OCI-LY7 (cell line): ENCODE measurements at regions not wholly inside any gene's neighbourhood (a gene's known extent, or its start where the extent isn't known, plus 50 kb on each side); places are given as distances from the start of the nearest gene placed in this dataset.

Experiments used
- BruUV-seq: library from RNA; stranded (reverse); fragments of 400-500 nt; replicated peaks from 2 replicates; lab custom pipeline; 2021; lab: Mats Ljungman, UMichigan
- CTCF ChIA-PET: fragments of 300-600 bp; sonication (Branson Sonifier 250); formaldehyde crosslinking; loops from one replicate; lab custom pipeline; 2022; ENCODE audit warnings: antibody characterized with exemption; ENCODE audit not compliant: unreplicated experiment; lab: Charles Lee
- POLR2A ChIA-PET: fragments of 300-600 bp; sonication (Branson Sonifier 250); formaldehyde crosslinking; loops from one replicate; lab custom pipeline; 2022; ENCODE audit warnings: antibody characterized with exemption; lab: Charles Lee
- DNase-seq: peaks from one replicate; pipeline ENCODE4 v3.0.0-alpha.2; 2015; ENCODE audit warnings: low spot score
- H2AFZ ChIP-seq: fragments of 200-600 bp; sonication (generic), shearing (Covaris generic); 2 replicates; pipeline ENCODE4 v1.6.1; 2014; ENCODE audit warnings: mild to moderate bottlenecking, antibody characterized with exemption, low read length, moderate library complexity
- H3K27ac ChIP-seq: fragments of 200-600 bp; sonication (generic); 2 replicates; pipeline ENCODE4 v1.5.1; 2014; ENCODE audit warnings: mixed run types, low read depth, mild to moderate bottlenecking, moderate library complexity, low read length, inconsistent platforms; ENCODE audit not compliant: poor library complexity, severe bottlenecking
- H3K36me3 ChIP-seq: fragments of 200-600 bp; sonication (generic); 2 replicates; pipeline ENCODE4 v1.6.1; 2014; ENCODE audit warnings: mild to moderate bottlenecking, antibody characterized with exemption, low read length, moderate library complexity, mixed read lengths; ENCODE audit not compliant: insufficient read depth
- H3K4me1 ChIP-seq: fragments of 200-600 bp; sonication (generic); 2 replicates; pipeline ENCODE4 v1.5.1; 2014; ENCODE audit warnings: mild to moderate bottlenecking, low read length; ENCODE audit not compliant: insufficient read depth, poor library complexity, severe bottlenecking
- H3K4me2 ChIP-seq: fragments of 200-600 bp; sonication (generic); 2 replicates; pipeline ENCODE4 v1.6.1; 2014; ENCODE audit warnings: mild to moderate bottlenecking, low read length
- H3K4me3 ChIP-seq: fragments of 200-600 bp; sonication (generic); 2 replicates; pipeline ENCODE4 v1.5.1; 2014; ENCODE audit warnings: mild to moderate bottlenecking, low read depth, low read length; ENCODE audit not compliant: poor library complexity, severe bottlenecking
- H3K79me2 ChIP-seq: fragments of 200-600 bp; sonication (generic); 2 replicates; pipeline ENCODE4 v1.6.1; 2016; ENCODE audit warnings: low read depth, mild to moderate bottlenecking, low read length, moderate library complexity, mixed read lengths; ENCODE audit not compliant: insufficient read depth
- H3K9me2 ChIP-seq: fragments of 200-600 bp; sonication (generic); 2 replicates; pipeline ENCODE4 v1.6.1; 2016; ENCODE audit warnings: mild to moderate bottlenecking, low read length, mixed read lengths; ENCODE audit not compliant: insufficient read depth
- H3K9me3 ChIP-seq: fragments of 200-600 bp; sonication (generic); 2 replicates; pipeline ENCODE4 v1.6.1; 2014; ENCODE audit warnings: mild to moderate bottlenecking, mixed run types, low read length, mixed read lengths
- H4K20me1 ChIP-seq: fragments of 200-600 bp; sonication (generic); 2 replicates; pipeline ENCODE4 v1.6.1; 2014; ENCODE audit warnings: mild to moderate bottlenecking, antibody characterized with exemption, low read length, moderate library complexity, mixed read lengths; ENCODE audit not compliant: insufficient read depth
- EZH2phosphoT487 ChIP-seq: fragments of 200-600 bp; sonication (generic); IDR thresholded peaks from 2 replicates; pipeline ENCODE4 v1.6.1; 2018; ENCODE audit warnings: low read depth, borderline replicate concordance, mild to moderate bottlenecking, mixed run types, antibody characterized with exemption, low read length, moderate library complexity, mixed read lengths
- intact Hi-C: fragments of 100-400 bp; cut with micrococcal nuclease; formaldehyde crosslinking; loops from one replicate; pipeline ENCODE4 v1.10.0; 2022; ENCODE audit not compliant: unreplicated experiment
- TF ChIP-seq, protein P1 (sequence below): fragments of 200-600 bp; sonication (generic); conservative IDR thresholded peaks from 2 replicates; pipeline ENCODE4 v1.5.1; 2014; ENCODE audit warnings: mild to moderate bottlenecking, antibody characterized with exemption, low read length, moderate library complexity, mixed read lengths

DNA sequence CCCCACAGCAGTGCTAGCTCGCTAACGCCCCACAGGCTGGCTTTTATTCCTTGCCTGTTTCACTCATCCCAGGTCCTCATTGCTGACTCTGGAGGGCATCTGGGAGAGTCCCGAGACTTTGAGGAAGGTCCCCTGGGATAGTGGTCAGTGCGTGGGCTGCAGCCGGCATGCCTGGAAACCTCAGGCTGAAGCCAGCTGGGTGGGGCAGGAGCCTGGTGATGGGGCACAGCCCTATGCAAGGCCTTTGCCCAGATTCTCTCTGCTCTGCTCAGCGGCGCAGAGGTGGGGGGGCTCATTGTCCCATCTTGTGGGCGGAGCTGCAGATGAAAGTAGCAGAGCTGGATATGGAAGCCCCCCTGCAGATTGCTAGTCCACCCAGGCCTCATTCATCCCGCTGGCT lies 55.7 kb upstream of the SMAD6 start:
- H3K4me1 ChIP-seq, result no peaks in the 10 kb centered on the region
- H3K9me3 ChIP-seq, result no peaks in the 10 kb centered on the region
- BruUV-seq, result no TSS peak
- H3K4me3 ChIP-seq, result no peak overlapping the region
- no peak for DNase-seq
- H4K20me1 ChIP-seq, result no peaks in the 10 kb centered on the region
- H3K27ac ChIP-seq, result no peak overlapping the region
- ChIA-PET POLR2A (interaction anchor here (1.2 kb wide), 1 partner anchor 82 kb away, joined by 3 read pairs; no protein-coding TSS in a partner anchor), CTCF (no interaction called here)
- no peak overlapping the region for H2AFZ ChIP-seq
- no peak for TF ChIP-seq EZH2phosphoT487
- TF ChIP-seq, protein P1, sequence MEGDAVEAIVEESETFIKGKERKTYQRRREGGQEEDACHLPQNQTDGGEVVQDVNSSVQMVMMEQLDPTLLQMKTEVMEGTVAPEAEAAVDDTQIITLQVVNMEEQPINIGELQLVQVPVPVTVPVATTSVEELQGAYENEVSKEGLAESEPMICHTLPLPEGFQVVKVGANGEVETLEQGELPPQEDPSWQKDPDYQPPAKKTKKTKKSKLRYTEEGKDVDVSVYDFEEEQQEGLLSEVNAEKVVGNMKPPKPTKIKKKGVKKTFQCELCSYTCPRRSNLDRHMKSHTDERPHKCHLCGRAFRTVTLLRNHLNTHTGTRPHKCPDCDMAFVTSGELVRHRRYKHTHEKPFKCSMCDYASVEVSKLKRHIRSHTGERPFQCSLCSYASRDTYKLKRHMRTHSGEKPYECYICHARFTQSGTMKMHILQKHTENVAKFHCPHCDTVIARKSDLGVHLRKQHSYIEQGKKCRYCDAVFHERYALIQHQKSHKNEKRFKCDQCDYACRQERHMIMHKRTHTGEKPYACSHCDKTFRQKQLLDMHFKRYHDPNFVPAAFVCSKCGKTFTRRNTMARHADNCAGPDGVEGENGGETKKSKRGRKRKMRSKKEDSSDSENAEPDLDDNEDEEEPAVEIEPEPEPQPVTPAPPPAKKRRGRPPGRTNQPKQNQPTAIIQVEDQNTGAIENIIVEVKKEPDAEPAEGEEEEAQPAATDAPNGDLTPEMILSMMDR, result no peak
- no peaks in the 10 kb centered on the region for H3K36me3 ChIP-seq
- intact Hi-C loops, result no loop called here
- no peak overlapping the region for H3K4me2 ChIP-seq
- no peaks in the 10 kb centered on the region for H3K79me2 ChIP-seq
- no peaks in the 10 kb centered on the region for H3K9me2 ChIP-seq

DNA sequence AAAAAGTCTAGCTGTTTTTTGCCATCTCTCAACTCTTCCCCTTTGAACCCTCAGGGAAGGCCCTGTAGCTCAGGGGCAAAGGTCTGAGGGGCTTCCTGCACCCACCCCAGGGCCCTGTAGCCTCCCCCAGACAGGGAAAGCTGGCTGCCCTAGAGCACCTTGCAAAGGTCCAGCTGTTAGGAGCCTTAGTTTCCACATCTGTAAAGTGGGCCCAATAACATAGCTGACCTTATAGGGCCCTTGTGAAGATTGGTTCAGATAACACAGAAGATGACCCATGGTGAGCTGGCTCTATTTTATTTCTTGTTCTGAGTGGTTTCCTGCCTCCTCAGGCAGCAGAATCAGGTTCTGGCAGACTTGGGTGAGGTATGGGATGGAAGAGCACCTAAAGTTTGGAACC lies 55.2 kb upstream of the SMAD6 start:
- Histone ChIP-seq H3K9me2 (no peaks in the 10 kb centered on the region), H3K79me2 (no peaks in the 10 kb centered on the region), H2AFZ (no peak overlapping the region), H3K4me3 (no peak overlapping the region), H3K9me3 (no peaks in the 10 kb centered on the region), H3K4me1 (no peaks in the 10 kb centered on the region), H3K27ac (no peak overlapping the region), H3K36me3 (no peaks in the 10 kb centered on the region), H3K4me2 (no peak overlapping the region), H4K20me1 (no peaks in the 10 kb centered on the region)
- TF ChIP-seq, protein P1, result no peak
- TF ChIP-seq EZH2phosphoT487, result no peak
- intact Hi-C loops, result no loop called here
- BruUV-seq, result no TSS peak
- CTCF ChIA-PET, result no interaction called here
- no peak for DNase-seq
- POLR2A ChIA-PET, result interaction anchor here (0.6 to 1.2 kb wide), 2 partner anchors 81 to 379 kb away, joined by 3 read pairs; no protein-coding TSS in a partner anchor

DNA sequence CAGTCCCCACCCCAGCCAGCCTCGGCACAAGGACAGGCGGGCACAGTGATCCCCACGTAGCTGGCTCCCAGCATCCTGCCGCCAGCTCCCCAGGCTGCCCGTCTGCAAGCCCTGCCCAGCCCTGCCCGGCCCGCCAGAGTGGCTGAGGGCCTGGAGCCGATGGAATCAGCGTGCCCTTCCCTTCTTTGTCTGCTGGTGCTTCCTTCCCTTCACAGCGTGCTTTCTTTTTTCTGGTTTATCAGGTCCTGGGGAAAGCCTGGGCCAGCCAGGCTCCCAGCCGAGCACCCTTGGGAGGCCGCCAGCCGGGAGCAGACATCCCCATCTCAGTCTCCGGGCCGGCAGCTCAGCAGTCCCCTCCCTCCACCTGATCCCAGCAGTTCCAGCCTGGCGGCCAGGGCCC lies 54.7 kb upstream of the SMAD6 start:
- BruUV-seq, result no TSS peak
- H3K4me1 ChIP-seq, result no peaks in the 10 kb centered on the region
- no peaks in the 10 kb centered on the region for H3K36me3 ChIP-seq
- TF ChIP-seq, protein P1, result no peak
- TF ChIP-seq EZH2phosphoT487, result no peak
- H3K79me2 ChIP-seq, result no peaks in the 10 kb centered on the region
- ChIA-PET POLR2A (interaction anchor here (0.6 to 1.2 kb wide), 3 partner anchors 21 to 379 kb away, joined by 3 read pairs; no protein-coding TSS in a partner anchor), CTCF (no interaction called here)
- no peaks in the 10 kb centered on the region for H4K20me1 ChIP-seq
- no peak overlapping the region for H3K4me2 ChIP-seq
- H3K27ac ChIP-seq, result no peak overlapping the region
- intact Hi-C loops, result no loop called here
- H3K4me3 ChIP-seq, result no peak overlapping the region
- no peaks in the 10 kb centered on the region for H3K9me3 ChIP-seq
- DNase-seq, result no peak
- no peaks in the 10 kb centered on the region for H3K9me2 ChIP-seq
- H2AFZ ChIP-seq, result no peak overlapping the region
